HG02870 (cell line): ENCODE measurements at regions not wholly inside any gene's neighbourhood (a gene's known extent, or its start where the extent isn't known, plus 50 kb on each side); places are given as distances from the start of the nearest gene placed in this dataset.
"Not testable (repeated sequence)": the region's sequence is repeated elsewhere in the genome, so short reads cannot be mapped to it uniquely, and the experiment has no call there.

Experiments
- ATAC-seq: cut with Tn5 transposase; IDR thresholded peaks from one replicate; pipeline ENCODE4 v1.9.1; 2021; ENCODE audit warnings: mild to moderate bottlenecking, moderate library complexity; ENCODE audit not compliant: unreplicated experiment

- no peak for ATAC-seq
Measured at GRCh38 chr3:152621006-152621868, 213.7 kb upstream of the P2RY1 start.

- no peak for ATAC-seq
Measured at GRCh38 chr3:152621967-152622810, 212.7 kb upstream of the P2RY1 start.

- ATAC-seq = no peak
Measured at GRCh38 chr3:152622811-152623167, 212.1 kb upstream of the P2RY1 start.

- ATAC-seq = no peak
Measured at GRCh38 chr3:152623286-152623911, 211.5 kb upstream of the P2RY1 start.

GRCh38 chr3:152626226-152626625, 208.7 kb upstream of the P2RY1 start:
- no peak for ATAC-seq

GRCh38 chr3:152628496-152628895, 206.4 kb upstream of the P2RY1 start:
- no peak for ATAC-seq

- ATAC-seq = no peak
Measured at GRCh38 chr3:152629363-152630122, 205.4 kb upstream of the P2RY1 start.

GRCh38 chr3:152635389-152635788, 199.5 kb upstream of the P2RY1 start:
- ATAC-seq = no peak

- ATAC-seq = no peak
Measured at GRCh38 chr3:152636651-152637050, 198.3 kb upstream of the P2RY1 start.

- ATAC-seq = no peak
Measured at GRCh38 chr3:152638214-152638613, 196.7 kb upstream of the P2RY1 start.

GRCh38 chr3:152638707-152639450, 196.1 kb upstream of the P2RY1 start:
- no peak for ATAC-seq

- ATAC-seq = no peak
Measured at GRCh38 chr3:152641198-152641597, 193.7 kb upstream of the P2RY1 start.

GRCh38 chr3:152642658-152643057, 192.3 kb upstream of the P2RY1 start:
- no peak for ATAC-seq

GRCh38 chr3:152644478-152644877, 190.5 kb upstream of the P2RY1 start:
- no peak for ATAC-seq

GRCh38 chr3:152646004-152646403, 188.9 kb upstream of the P2RY1 start:
- no peak for ATAC-seq

- ATAC-seq = no peak
Measured at GRCh38 chr3:152650177-152650576, 184.8 kb upstream of the P2RY1 start.

- not testable (repeated sequence) for ATAC-seq
Measured at GRCh38 chr3:152650923-152651322, 184.0 kb upstream of the P2RY1 start.

- no peak for ATAC-seq
Measured at GRCh38 chr3:152656214-152656971, 178.5 kb upstream of the P2RY1 start.

GRCh38 chr3:152656972-152657355, 178.0 kb upstream of the P2RY1 start:
- ATAC-seq = no peak
